ENCODE measurements at regions not wholly inside any gene's neighbourhood (a gene's known extent, or its start where the extent isn't known, plus 50 kb on each side); places are given as distances from the start of the nearest gene placed in this dataset.

- Histone ChIP-seq H3K4me3 (replicated peaks in 1 of 2; ENCODE audit: low read depth in 1 of 2, low read length in 2 of 2) (no peak overlapping the region), H3K4me2 (ENCODE audit: low read length) (no peak overlapping the region), H3K36me3 (ENCODE audit: control insufficient read depth in 1 of 2, insufficient read depth in 2 of 2, low read length in 2 of 2) (no peaks in the 10 kb centered on the region), H3K9me2 (ENCODE audit: insufficient read depth) (no peaks in the 10 kb centered on the region), H2AFZ (ENCODE audit: low read depth, low read length, poor library complexity, severe bottlenecking) (no peak overlapping the region), H3K27me3 (ENCODE audit: insufficient read depth, low read length) (no peaks in the 10 kb centered on the region), H3K27ac (ENCODE audit: low read depth, low read length) (no peak overlapping the region), H3K4me1 (ENCODE audit: control insufficient read depth in 1 of 2, insufficient read depth in 2 of 2, low read length in 2 of 2) (no peaks in the 10 kb centered on the region), H4K20me1 (ENCODE audit: insufficient read depth) (no peaks in the 10 kb centered on the region), H3K79me2 (ENCODE audit: insufficient read depth, low read length) (no peaks in the 10 kb centered on the region), H3K9ac (ENCODE audit: low read length) (no peak overlapping the region), H3K9me3 (ENCODE audit: control insufficient read depth in 1 of 2, insufficient read depth in 1 of 2, low read depth in 1 of 2, low read length in 2 of 2) (no peaks in the 10 kb centered on the region)
- ChIA-PET CTCF (interaction anchor here (0.6 to 1.2 kb wide), 4 partner anchors 248 to 1282 kb away, joined by 3 read pairs; no protein-coding TSS in a partner anchor), POLR2A (no interaction called here), RAD21 (ENCODE audit: low non-redundant PET in 1 of 2, low total read pairs in 2 of 2, uncharacterized antibody in 2 of 2, unreplicated experiment in 2 of 2) (interaction anchor here in 1 of 2 experiments (1.2 kb wide), 1 partner anchor 849 kb away, joined by 4 read pairs; no protein-coding TSS in a partner anchor)
- peak; percentile 26 for DNase-seq (ENCODE audit: low read depth, low spot score)
- TF ChIP-seq RAD21 (IDR thresholded peaks at IDR 0.05; ENCODE audit: low read depth) (peak; percentile 54), CEBPB (IDR thresholded peaks at IDR 0.05; ENCODE audit: low read depth) (0 out of 2 replicates have a peak, but pooled peaks have one; percentile 18), ZNF274 (IDR thresholded peaks at IDR 0.05; ENCODE audit: low read depth, low read length) (no peak)
- TF ChIP-seq, protein P1, sequence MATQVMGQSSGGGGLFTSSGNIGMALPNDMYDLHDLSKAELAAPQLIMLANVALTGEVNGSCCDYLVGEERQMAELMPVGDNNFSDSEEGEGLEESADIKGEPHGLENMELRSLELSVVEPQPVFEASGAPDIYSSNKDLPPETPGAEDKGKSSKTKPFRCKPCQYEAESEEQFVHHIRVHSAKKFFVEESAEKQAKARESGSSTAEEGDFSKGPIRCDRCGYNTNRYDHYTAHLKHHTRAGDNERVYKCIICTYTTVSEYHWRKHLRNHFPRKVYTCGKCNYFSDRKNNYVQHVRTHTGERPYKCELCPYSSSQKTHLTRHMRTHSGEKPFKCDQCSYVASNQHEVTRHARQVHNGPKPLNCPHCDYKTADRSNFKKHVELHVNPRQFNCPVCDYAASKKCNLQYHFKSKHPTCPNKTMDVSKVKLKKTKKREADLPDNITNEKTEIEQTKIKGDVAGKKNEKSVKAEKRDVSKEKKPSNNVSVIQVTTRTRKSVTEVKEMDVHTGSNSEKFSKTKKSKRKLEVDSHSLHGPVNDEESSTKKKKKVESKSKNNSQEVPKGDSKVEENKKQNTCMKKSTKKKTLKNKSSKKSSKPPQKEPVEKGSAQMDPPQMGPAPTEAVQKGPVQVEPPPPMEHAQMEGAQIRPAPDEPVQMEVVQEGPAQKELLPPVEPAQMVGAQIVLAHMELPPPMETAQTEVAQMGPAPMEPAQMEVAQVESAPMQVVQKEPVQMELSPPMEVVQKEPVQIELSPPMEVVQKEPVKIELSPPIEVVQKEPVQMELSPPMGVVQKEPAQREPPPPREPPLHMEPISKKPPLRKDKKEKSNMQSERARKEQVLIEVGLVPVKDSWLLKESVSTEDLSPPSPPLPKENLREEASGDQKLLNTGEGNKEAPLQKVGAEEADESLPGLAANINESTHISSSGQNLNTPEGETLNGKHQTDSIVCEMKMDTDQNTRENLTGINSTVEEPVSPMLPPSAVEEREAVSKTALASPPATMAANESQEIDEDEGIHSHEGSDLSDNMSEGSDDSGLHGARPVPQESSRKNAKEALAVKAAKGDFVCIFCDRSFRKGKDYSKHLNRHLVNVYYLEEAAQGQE (IDR thresholded peaks at IDR 0.05; ENCODE audit: low read depth): no peak
- TF ChIP-seq, protein P2, sequence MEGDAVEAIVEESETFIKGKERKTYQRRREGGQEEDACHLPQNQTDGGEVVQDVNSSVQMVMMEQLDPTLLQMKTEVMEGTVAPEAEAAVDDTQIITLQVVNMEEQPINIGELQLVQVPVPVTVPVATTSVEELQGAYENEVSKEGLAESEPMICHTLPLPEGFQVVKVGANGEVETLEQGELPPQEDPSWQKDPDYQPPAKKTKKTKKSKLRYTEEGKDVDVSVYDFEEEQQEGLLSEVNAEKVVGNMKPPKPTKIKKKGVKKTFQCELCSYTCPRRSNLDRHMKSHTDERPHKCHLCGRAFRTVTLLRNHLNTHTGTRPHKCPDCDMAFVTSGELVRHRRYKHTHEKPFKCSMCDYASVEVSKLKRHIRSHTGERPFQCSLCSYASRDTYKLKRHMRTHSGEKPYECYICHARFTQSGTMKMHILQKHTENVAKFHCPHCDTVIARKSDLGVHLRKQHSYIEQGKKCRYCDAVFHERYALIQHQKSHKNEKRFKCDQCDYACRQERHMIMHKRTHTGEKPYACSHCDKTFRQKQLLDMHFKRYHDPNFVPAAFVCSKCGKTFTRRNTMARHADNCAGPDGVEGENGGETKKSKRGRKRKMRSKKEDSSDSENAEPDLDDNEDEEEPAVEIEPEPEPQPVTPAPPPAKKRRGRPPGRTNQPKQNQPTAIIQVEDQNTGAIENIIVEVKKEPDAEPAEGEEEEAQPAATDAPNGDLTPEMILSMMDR (IDR thresholded peaks at IDR 0.05 in 2 of 3, conservative IDR thresholded peaks at IDR 0.05 in 1 of 3; ENCODE audit: borderline replicate concordance in 1 of 3, insufficient read depth in 1 of 3, low read depth in 2 of 3, low read length in 2 of 3): peak in 2 of 3 experiments; percentile 50 to 60; a peak in 4 of 6 replicates
- no TSS peak for BruUV-seq (replicated peaks)
- intact Hi-C loops (cut with micrococcal nuclease): loop anchor here (2.0 kb wide), 1 partner anchor 849 kb away; no protein-coding TSS in a partner anchor
- peak; percentile 80 for ATAC-seq
These were observed 364.9 kb upstream of the RBMS3 start for GRCh38 chr3:28915741-28916500.

Data from HCT116 (cell line).